Body of pancreas (tissue), 4 donors: ENCODE measurements at regions not wholly inside any gene's neighbourhood (a gene's known extent, or its start where the extent isn't known, plus 50 kb on each side); places are given as distances from the start of the nearest gene placed in this dataset.

ENCODE experiments used
- POLR2A ChIP-seq, 3 donors: fragments of 450-650 bp; IDR thresholded peaks; one replicate each; pipeline ENCODE4 v1.6.1; 2016; ENCODE audit warnings: antibody characterized with exemption in 3 of 3, mild to moderate bottlenecking in 2 of 3
- TF ChIP-seq, protein P1 (sequence below), 7 experiments: fragments of 450-650 bp in 4 of 7; fragments of 200-600 bp in 3 of 7; sonication (generic) in 3 of 7; IDR thresholded peaks; one replicate each; pipeline ENCODE4 v1.5.1; 2016 to 2019; ENCODE audit warnings: antibody characterized with exemption in 7 of 7

DNA sequence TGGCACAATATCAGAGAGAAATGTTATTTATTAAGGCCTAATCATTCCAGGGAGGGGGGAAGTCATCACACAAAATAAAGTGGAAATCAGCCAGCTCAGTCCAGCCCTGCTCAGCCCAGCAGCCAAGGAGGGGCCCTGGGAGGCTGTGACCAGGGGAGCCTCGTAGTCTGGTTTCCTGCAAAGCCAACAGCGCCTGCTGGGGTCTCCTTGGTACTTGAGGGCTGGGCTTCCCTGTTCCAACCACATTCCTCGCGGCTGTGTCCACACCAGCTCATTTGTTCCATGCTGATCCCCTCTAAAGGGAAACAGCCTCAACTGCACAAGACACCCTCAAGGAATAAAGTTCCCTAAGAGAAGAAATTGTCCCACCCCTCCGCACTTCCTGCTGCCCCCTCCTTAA, 154.0 kb downstream of the TMEM132E start:
- TF ChIP-seq, protein P1, sequence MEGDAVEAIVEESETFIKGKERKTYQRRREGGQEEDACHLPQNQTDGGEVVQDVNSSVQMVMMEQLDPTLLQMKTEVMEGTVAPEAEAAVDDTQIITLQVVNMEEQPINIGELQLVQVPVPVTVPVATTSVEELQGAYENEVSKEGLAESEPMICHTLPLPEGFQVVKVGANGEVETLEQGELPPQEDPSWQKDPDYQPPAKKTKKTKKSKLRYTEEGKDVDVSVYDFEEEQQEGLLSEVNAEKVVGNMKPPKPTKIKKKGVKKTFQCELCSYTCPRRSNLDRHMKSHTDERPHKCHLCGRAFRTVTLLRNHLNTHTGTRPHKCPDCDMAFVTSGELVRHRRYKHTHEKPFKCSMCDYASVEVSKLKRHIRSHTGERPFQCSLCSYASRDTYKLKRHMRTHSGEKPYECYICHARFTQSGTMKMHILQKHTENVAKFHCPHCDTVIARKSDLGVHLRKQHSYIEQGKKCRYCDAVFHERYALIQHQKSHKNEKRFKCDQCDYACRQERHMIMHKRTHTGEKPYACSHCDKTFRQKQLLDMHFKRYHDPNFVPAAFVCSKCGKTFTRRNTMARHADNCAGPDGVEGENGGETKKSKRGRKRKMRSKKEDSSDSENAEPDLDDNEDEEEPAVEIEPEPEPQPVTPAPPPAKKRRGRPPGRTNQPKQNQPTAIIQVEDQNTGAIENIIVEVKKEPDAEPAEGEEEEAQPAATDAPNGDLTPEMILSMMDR (IDR thresholded peaks at IDR 0.05): no peak
- TF ChIP-seq POLR2A (IDR thresholded peaks at IDR 0.05): no peak
